D721Med (cell line): ENCODE measurements at regions not wholly inside any gene's neighbourhood (a gene's known extent, or its start where the extent isn't known, plus 50 kb on each side); places are given as distances from the start of the nearest gene placed in this dataset.
"Not testable (repeated sequence)": the region's sequence is repeated elsewhere in the genome, so short reads cannot be mapped to it uniquely, and the experiment has no call there.

Experiments
- DNase-seq: peaks from one replicate; pipeline ENCODE4 v3.0.0; 2011; ENCODE audit warnings: low spot score; ENCODE audit not compliant: insufficient read length
- FAIRE-seq: peaks from 2 replicates; lab custom pipeline; 2011; peaks lifted over from hg19 to GRCh38; lab: Jason Lieb, UNC
- CTCF ChIP-seq: IDR thresholded peaks from 2 replicates; pipeline ENCODE4 v1.5.1; 2012; ENCODE audit warnings: mild to moderate bottlenecking, control low read depth; ENCODE audit not compliant: insufficient read depth; ENCODE audit errors: missing control alignments

GRCh38 chr21:23936224-23936623 is 1671.1 kb downstream of the MRPL39 start:
- peak; percentile 47 for TF ChIP-seq CTCF
- no peak for DNase-seq
- no peak for FAIRE-seq

GRCh38 chr21:23930565-23930964 is 1676.7 kb downstream of the MRPL39 start:
- FAIRE-seq (no peak), DNase-seq (no peak)
- no peak for TF ChIP-seq CTCF

GRCh38 chr21:23926430-23926829 is 1680.9 kb downstream of the MRPL39 start:
- FAIRE-seq, DNase-seq: not testable (repeated sequence)

GRCh38 chr21:23921670-23922418 is 1685.4 kb downstream of the MRPL39 start:
- no peak for DNase-seq
- no peak for FAIRE-seq
- no peak for TF ChIP-seq CTCF

- no peak for FAIRE-seq
- no peak for DNase-seq
- no peak for TF ChIP-seq CTCF
These were observed 1706.6 kb downstream of the MRPL39 start for GRCh38 chr21:23900727-23901126.

GRCh38 chr21:23899561-23899960 is 1707.7 kb downstream of the MRPL39 start:
- FAIRE-seq = no peak
- DNase-seq = no peak
- TF ChIP-seq CTCF = no peak

- FAIRE-seq = no peak
These were observed 1716.6 kb downstream of the MRPL39 start for GRCh38 chr21:23890652-23891051.

More at GRCh38 chr21:23890652-23891051, 1716.6 kb downstream of the MRPL39 start:
- TF ChIP-seq CTCF = no peak
- no peak for DNase-seq
